Stimulated activated CD4-positive, alpha-beta T cell treated with anti-CD3 and anti-CD28 coated beads, Interleukin-15, amount 100 ng/mL, for 24 hours (primary cell): ENCODE measurements at regions not wholly inside any gene's neighbourhood (a gene's known extent, or its start where the extent isn't known, plus 50 kb on each side); places are given as distances from the start of the nearest gene placed in this dataset.
"Not testable (repeated sequence)": the region's sequence is repeated elsewhere in the genome, so short reads cannot be mapped to it uniquely, and the experiment has no call there.

Experiments used
- DNase-seq: peaks from one replicate; pipeline ENCODE4 v3.0.0-alpha.2; 2020

DNA sequence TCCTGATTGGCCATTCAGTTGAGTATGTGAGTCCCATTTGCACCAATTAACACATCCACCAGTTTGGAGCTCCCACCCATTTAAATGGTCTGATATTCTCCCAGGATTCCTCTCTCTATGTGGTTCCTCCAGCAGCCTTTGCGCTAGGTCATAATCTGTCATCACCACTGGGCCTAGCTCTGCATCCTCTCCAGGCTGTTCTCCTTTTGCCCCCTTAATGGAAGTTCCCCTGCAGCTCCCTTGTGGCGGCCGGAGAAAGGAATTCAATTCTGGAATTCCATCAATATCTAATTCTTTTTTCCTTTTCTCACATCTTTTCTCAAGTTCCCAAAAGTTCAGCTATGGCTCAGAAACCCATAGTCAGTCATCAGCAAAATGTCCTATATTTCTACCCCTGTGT is 2184.4 kb upstream of the AGA start:
- DNase-seq = no peak

DNA sequence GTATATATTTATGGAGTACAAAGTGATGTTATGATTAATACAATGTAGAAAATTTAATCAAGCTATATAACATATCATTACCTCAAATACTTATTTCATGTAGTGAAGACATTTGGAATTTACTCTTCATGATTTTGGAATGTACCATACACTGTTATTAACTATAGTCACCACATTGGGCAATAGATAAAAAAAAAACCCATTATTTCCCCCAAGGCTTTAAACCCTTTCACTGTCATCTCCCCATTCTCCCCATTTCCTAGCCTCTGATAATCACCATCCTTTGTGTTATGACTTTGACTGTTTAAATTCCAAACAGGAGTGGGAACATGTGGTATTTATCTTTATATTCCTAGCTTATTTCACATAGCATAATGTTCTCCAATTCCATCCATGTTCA is 2189.1 kb upstream of the AGA start:
- no peak for DNase-seq

DNA sequence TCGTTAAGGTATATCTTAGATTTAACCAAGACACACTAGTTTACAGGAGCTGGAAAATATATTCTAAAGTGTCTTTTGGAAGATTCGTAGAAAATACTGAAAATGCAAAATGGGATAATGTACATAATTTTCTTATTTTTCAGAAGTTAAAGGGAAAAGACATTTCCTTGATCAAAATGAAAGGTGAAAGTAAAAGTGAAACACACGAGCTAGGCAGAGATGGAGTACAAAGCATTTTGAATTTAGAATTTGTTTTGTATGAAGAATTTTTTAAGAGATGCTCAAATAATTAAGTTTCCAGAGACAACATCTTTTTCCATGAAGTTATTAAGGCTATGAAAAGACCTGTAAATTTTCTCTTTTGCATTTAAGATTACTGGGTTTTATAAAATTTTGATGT is 2192.6 kb upstream of the AGA start:
- no peak for DNase-seq

DNA sequence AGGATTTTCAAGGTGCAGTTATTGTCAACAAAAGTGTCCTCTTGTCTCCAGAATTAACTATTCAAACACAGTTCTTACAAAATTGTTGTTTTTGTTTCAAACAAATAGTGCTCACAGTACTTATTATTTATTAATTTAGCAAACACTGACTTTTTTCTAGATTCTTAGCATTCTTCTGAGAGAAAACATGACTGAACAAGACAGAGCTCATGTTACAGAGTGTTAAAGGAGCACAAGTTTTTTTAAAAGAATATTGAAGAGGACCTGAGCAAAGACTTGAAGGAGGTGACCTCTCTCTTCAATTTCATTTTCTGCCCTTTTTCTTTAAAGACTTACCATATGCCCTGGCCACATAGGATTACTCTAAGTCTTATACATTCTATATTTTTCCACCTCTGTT is 2220.3 kb upstream of the AGA start:
- no peak for DNase-seq

DNA sequence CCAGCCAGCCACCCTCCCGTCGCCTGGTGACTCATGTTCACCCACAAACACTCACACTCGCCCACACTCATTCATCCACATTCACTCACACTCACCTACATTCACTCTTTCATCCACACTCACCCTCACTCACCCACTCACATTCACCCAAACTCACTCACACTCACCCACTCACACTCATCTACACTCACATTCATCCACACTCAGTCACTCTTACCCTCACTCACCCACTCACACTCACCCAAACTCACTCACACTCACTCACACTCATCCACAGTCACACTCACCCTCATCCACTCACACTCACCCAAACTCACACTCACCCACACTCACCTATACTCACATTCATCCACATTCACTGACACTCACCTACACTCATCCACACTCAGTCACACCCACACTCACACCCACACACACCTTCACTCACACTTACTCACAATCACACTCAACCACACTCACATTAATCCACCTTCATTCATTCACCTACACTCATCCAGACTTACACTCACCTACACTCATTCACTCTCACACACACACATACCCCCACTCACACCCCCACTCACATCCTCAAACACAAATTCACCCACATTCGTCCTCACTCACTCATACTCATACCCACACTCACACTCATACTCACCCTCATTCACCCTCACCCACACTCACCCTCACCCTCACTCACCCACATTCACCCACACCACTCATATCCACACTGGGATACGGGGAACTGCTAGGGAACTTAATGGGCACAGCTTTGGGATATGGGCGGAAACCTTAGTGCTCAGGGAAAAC is 2221.6 kb upstream of the AGA start:
- DNase-seq = no peak

DNA sequence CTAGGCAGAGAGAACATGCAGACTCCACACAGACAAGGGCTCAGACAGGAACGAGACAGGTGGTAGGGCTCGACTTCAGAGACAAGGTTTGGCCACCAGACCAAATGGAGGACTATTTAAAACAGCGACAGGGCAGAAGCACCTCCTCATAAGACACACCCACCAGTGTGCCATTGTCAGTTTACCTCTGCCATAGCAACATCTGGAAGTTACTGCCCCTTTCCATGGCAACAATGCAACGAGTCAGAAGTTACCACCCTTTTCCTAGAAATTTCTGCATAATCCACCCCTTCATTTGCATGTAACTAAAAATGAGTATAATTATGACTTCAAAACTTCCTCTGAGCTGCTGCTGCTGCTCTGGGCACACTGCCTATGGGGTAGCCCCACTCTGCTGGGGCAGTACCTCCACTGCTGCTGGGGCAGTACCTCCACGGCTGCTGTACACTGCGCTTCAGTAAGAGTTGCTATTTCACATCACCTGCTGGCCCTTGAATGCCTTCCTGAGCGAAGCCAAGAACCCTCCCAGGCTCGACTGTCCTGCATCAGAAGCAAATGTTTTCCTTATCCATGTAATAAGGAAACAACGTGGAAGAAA is 2222.3 kb upstream of the AGA start:
- DNase-seq = no peak

DNA sequence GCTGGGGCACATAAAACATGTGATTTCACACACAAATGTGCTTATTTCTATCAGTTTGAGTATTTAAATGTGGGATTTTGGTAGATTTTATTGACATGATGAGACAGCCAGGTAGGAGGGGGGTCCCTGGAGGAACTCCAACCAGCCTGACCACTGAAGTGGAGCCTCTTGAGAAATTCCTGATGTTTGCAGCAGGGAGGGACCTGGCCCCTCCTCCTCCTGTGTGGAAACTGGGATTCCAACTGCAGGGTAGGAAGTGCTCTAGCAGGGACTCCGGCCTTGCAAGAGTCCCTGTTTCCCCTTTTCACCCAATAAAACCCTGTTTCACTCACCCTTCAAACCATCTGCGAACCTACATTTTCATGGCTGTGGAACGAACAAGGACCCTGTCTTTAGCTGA is 2224.0 kb upstream of the AGA start:
- no peak for DNase-seq

DNA sequence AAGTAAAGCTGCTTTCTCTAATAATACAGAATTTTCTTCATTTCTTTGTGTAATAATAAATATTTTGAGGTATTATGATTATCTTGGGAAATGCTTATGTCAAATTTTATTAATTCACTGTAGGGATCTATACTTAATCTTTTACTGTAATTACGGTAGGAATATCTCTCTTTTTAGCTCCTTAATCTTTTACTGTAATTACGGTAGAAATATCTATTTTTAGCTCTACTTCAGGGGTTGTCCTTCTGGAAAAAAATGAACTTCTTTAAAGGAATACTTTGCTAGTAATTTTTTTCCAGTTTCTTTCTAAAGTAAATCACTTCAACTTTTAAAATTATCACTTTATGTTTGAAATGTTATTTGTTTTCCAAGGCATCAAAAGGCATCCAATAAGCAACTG is 2229.4 kb upstream of the AGA start:
- no peak for DNase-seq

DNA sequence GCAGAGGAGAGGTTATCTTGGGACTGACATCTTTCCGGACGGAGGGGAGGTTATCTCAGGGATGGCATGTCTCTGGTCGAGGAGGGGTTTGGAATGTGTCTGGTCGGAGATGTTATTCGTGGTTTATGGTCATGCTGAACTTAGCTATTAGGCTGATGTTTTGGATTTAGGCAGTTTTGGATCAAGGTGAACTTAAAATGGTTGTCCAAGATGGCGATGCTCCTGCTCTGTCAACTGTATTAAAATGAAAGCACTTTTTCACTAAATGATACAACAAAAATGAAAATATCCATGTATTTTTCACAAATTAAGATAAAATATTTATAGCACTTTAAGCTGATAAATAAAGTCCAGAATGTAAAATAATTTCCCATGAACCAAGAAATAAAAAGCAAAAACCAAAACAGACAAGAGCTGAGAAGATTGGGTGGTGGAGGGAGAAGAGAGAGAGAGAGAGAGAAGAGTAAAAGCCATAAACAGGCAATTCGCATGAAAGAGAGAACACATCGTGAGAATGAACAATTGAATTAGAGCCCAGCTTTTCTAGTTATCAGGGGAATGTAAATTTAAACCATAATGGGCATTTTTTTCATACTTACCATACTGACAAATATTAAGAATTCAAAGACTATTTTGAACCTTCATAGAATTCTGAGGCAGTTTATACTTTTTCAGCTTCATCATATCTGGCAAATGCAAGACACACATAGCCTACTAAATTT is 2236.0 kb upstream of the AGA start:
- no peak for DNase-seq

DNA sequence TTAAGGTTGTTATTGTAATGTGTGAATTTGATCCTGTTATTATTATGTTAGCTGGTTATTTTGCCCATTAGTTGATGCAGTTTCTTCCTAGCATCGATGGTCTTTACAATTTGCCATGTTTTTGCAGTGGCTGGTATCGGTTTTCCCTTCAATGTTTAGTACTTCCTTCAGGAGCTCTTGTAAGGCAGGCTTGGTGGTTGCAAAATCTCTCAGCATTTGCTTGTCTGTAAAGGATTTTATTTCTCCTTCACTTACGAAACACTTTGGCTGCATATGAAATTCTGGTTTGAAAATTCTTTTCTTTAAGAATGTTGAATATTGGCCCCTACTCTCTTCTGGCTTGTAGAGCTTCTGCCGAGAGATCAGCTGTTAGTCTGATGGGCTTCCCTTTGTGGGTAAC is 2241.4 kb upstream of the AGA start:
- not testable (repeated sequence) for DNase-seq

DNA sequence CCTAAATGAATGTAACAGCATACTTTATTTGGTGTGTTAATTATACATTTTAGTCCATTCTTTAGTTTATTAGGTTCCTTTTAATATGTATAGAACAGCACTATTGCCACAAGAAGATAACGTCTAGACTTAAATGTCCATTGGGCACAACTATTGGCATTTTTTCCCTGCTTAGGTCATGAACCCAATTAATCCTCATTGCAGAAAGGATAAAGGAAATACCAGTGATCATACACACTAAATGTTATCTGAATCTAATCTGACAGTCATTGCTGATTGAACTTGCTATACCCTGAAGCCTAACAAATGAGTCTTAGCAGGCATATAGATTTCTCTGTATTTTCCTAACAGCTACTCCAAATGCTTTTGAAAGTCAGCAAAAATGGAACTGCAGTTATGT is 2250.0 kb upstream of the AGA start:
- DNase-seq = no peak

DNA sequence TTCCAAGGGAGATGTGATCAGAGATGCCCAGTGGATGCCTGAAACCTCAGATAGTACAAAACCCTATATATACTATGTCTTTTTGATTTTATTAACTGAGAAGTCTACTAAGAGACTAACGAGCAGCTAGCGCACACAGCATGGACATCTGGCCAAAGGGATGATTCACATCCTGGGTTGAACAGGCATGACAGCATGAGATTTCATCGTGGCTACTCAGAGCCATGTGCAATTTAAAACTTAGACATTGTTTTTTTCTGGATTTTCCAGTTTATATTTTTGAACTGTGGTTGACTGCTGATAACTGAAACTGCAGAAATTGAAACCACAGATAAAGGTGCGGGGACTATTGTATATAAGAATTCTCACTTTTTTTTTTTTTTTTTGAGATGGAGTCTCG is 2252.9 kb upstream of the AGA start:
- no peak for DNase-seq

DNA sequence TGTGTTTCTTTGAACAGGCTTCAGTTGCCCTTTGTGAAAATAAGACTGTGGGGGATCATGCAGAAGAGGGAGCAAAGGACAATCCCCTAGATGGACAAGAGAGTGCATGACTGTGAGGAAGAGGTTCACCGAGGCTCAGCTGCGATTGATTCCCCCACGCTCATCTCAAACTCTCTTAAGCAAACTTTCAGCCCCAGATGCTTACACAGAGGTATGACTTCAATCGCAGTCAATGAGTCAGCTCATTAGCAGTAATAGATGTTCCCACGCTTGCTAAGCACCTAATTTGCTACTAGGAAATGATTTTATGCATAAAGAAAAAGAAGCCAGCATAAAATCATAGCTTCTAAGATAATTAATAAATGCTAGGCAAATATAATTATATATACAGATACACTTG is 2256.1 kb upstream of the AGA start:
- no peak for DNase-seq

DNA sequence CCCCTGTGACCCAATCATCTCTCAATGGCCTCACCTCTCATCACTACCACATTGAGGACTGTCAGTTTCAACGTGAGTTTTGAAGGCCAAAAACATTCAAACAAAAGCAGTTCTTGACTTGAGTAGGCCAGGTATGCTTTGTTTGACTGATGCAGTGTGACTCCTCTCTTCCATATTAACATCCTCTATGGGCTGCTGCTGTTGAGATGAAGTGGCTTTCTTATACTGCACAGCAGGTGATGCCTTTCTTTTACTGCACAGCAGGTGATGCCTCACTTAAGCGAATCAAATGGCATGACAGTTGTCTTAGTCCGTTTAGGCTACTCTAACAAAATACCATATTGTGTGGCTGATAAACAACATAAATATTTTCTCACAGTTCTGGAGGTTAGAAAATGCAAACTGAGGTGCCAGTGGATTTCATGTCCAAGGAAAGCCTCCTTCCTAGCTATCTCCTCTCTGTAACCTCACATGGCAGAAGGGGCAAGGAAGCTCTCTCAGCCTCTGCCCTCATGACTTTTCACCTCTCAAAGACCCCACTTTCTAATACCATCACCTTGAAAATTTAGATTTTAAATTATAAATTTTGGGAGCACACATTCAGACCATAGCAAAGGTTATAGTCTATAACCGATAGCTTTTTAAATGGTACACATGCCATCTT is 2267.9 kb upstream of the AGA start:
- no peak for DNase-seq

DNA sequence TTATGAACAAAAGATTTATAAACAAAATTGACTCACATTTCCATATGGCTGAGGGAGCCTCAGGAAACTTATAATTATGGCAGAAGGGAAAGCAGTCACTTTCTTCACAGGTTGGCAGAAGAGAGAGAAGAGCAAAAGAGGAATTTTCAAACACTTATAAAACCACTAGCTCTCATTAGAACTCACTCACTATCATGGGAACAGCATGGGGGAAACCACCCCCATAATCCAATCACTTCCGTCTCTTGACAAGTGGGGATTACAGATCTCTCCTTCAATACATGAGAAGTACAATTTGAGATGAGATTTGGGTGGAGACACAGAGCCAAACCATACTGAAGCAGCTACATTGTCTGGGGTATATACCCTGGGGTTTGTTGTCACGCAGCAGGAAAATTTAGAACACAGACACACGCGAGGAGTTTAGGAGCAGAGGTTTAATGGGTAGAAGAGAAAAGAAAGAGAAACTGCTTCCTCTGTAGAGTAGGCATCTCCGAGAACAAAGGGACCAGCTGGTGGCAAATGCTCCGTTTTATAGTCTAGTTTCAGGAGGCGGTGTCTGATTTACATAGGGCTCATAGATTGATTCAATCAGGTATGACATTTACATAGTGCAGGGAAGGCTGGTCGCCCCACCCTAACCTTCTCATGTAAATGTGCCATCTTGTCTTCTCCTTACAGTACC is 2277.7 kb upstream of the AGA start:
- DNase-seq = no peak

DNA sequence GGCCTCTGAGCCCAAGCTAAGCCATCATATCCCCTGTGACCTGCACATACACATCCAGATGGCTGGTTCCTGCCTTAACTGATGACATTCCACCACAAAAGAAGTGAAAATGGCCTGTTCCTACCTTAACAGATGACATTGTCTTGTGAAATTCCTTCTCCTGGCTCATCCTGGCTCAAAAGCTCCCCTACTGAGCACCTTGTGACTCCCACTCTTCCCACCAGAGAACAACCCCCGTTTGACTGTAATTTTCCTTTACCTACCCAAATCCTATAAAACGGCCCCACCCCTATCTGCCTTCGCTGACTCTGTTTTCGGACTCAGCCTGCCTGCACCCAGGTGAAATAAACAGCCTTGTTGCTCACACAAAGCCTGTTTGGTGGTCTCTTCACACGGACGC is 2284.3 kb upstream of the AGA start:
- DNase-seq = not testable (repeated sequence)

DNA sequence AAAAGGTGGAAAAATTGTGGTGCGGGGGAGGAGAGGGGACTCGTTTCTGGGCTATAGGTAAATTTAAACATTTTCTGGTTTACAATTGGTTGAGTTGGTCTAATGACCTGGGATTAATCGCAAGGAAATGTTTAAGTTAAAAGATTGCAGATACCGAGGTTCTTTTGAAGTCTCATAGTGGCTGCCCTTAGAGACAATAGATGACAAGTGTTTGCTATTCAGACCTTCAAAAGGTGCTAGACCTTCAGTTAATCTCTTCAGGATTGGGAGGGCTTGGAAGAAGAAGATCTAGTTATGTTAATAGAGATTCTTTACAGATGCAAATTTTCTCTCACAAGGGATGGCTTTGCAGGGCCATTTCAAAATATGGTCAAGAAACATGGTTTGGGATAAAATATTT is 2286.1 kb upstream of the AGA start:
- no peak for DNase-seq

DNA sequence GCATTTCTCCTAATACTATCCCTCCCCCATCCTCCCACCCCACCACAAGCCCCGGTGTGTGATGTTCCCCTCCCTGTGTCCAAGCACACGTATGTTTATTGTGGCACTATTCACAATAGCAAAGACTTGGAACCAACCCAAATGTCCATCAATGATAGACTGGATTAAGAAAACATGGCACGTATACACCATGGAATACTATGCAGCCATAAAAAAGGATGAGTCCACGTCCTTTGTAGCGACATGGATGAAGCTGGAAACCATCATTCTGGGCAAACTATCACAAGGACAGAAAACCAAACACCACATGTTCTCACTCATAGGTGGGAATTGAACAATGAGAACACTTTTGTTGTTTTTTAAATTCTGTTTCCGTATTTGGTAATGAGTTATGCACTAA is 2294.6 kb upstream of the AGA start:
- not testable (repeated sequence) for DNase-seq

DNA sequence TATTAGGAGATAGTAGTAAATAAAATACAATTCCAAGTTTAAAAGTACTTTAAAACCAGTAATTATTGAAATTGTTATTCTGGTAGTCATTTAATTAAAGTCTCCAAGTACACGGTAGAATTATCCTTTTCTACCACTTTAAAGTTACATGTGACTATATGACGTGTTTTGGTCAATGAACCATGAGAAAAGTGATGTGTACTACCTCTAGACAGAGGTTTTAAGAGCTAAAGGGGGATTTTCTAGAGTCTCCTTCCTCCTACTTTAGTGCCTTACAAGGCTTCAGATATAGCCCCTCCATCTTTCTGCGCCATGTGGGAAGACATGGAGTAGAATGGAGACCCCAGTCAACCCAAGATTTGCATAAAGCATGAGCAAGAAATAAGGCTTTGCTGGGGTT is 2296.6 kb upstream of the AGA start:
- no peak for DNase-seq

DNA sequence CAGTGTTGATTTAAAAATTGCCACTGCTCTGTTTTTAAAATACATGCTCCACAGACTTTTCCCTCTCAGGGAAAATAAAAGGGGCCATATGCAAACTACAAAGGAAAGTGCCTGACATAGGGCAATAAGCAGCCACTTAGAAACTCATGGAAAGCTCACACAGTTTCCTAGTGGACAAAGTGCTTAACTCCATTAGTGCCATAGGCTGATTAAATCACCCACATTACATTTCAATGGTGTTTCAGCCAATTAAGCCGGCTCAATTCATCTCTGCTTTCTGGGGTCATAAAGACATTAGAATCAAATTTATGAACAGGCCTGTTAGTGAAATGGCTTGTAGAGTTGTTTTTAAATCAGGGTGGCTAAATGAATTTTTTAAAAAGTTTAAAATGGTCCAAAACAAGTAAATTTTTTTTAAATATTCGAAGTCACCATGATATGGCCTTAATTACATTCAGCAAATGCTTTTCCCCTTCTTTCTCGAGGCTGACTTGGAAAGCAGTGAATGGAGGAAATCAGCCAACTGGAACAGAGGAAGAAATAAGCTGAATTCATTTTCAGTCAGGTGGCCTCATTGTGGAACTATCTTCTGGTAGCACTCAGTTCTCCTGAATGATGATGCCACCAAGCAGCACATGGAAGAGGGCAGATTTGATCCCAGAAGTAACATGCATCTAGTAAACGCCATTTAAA is 2305.1 kb upstream of the AGA start:
- no peak for DNase-seq

DNA sequence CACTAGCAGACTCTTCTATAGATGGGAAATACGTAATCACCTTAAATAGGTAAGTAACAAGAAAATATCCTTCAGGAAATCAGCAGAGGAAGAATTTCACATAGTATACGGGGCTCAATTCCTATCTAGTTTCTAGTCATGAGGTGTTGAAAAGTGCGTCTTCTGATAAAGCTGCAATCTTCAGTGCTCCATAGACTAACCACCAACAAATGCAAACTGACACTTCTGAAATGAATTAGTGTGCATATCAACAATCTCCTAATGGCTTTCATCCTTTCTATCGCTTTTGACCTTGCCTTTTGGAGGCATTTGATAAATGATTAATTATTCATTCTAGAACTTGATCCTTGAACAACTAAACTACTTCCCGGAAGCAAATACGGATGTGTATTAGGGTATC is 2306.6 kb upstream of the AGA start:
- DNase-seq = no peak

DNA sequence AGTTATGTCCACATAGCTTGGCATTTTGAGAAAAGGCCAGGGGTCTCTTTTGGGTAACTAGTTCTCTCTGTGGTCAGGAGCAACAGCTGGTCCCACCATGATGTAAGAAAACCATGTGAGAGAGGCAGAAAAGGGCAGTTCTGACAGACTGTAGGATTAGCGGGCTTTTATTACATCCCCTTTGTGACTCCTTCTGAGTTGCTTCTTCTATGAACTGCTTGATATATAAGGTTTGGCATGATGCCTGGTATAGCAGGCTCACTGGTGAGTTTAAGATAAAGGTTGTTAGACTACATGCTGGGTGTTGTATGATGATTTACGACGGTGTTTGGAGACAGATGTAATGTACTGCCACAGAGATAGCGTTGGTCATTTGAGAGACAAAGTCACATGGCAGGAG is 2308.1 kb upstream of the AGA start:
- DNase-seq = no peak

DNA sequence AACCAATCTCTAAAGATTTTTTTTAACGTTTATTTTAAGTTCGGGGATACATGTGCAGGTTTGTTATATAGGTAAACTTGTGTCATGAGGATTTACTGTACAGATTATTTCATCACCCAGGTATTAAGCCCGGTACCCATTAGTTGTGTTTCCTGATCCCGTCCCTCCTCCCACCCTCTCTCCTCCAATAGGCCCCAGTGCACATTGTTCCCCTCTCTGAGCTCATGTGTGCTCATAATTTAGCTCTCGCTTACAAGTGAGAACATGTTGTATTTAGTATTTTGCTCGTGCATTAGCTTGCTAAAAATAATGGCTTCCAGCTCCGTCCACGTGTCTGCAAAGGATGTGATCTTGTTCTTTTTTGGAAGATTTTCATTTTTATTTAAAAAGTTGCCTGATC is 2309.4 kb upstream of the AGA start:
- no peak for DNase-seq
